HG03066 (cell line): ENCODE measurements at regions not wholly inside any gene's neighbourhood (a gene's known extent, or its start where the extent isn't known, plus 50 kb on each side); places are given as distances from the start of the nearest gene placed in this dataset.
"Not testable (repeated sequence)": the region's sequence is repeated elsewhere in the genome, so short reads cannot be mapped to it uniquely, and the experiment has no call there.

Experiments
- ATAC-seq: cut with Tn5 transposase; IDR thresholded peaks from one replicate; pipeline ENCODE4 v1.9.1; 2021; ENCODE audit warnings: low read depth; ENCODE audit not compliant: unreplicated experiment

- ATAC-seq = not testable (repeated sequence)
These were observed 90.1 kb upstream of the GRIN2A start for GRCh38 chr16:10272250-10272854.

GRCh38 chr16:10275214-10275996 is 93.2 kb upstream of the GRIN2A start:
- peak; percentile 90 for ATAC-seq

GRCh38 chr16:10277597-10277996 is 95.4 kb upstream of the GRIN2A start:
- no peak for ATAC-seq

- ATAC-seq = no peak
These were observed 98.3 kb upstream of the GRIN2A start for GRCh38 chr16:10280262-10281170.

GRCh38 chr16:10282367-10282766 is 100.1 kb upstream of the GRIN2A start:
- no peak for ATAC-seq

GRCh38 chr16:10283246-10283645 is 101.0 kb upstream of the GRIN2A start:
- not testable (repeated sequence) for ATAC-seq

- ATAC-seq = not testable (repeated sequence)
These were observed 95.3 kb upstream of the ATF7IP2 start for GRCh38 chr16:10290467-10291105.

- ATAC-seq = not testable (repeated sequence)
These were observed 93.7 kb upstream of the ATF7IP2 start for GRCh38 chr16:10292197-10292596.

GRCh38 chr16:10292976-10293375 is 92.9 kb upstream of the ATF7IP2 start:
- not testable (repeated sequence) for ATAC-seq

GRCh38 chr16:10294153-10294552 is 91.7 kb upstream of the ATF7IP2 start:
- not testable (repeated sequence) for ATAC-seq

- peak; percentile 19 for ATAC-seq
These were observed 88.9 kb upstream of the ATF7IP2 start for GRCh38 chr16:10296956-10297340.

GRCh38 chr16:10297341-10298006 is 88.4 kb upstream of the ATF7IP2 start:
- ATAC-seq = peak; percentile 98

GRCh38 chr16:10300905-10301304 is 85.0 kb upstream of the ATF7IP2 start:
- ATAC-seq = no peak

- not testable (repeated sequence) for ATAC-seq
These were observed 84.3 kb upstream of the ATF7IP2 start for GRCh38 chr16:10301547-10301946.

- no peak for ATAC-seq
These were observed 79.9 kb upstream of the ATF7IP2 start for GRCh38 chr16:10305912-10306311.

- ATAC-seq = no peak
These were observed 77.3 kb upstream of the ATF7IP2 start for GRCh38 chr16:10308305-10309193.

GRCh38 chr16:10309271-10309932 is 76.5 kb upstream of the ATF7IP2 start:
- ATAC-seq = no peak

- ATAC-seq = no peak
These were observed 73.9 kb upstream of the ATF7IP2 start for GRCh38 chr16:10312008-10312407.
